Ramos (cell line): ENCODE measurements at regions not wholly inside any gene's neighbourhood (a gene's known extent, or its start where the extent isn't known, plus 50 kb on each side); places are given as distances from the start of the nearest gene placed in this dataset.
"Not testable (repeated sequence)": the region's sequence is repeated elsewhere in the genome, so short reads cannot be mapped to it uniquely, and the experiment has no call there.

Experiments
- in situ Hi-C: fragments of 300-500 bp; cut with MboI; formaldehyde crosslinking; loops from one replicate; pipeline ENCODE4 v1.14.3; 2022; ENCODE audit warnings: low sequenced_read_pairs; ENCODE audit not compliant: unreplicated experiment

- in situ Hi-C loops: not testable (repeated sequence)
These were observed 53.6 kb upstream of the PLGLB1 start for GRCh38 chr2:87075054-87075790.

GRCh38 chr2:87075791-87076252 is 54.2 kb upstream of the PLGLB1 start:
- in situ Hi-C loops: not testable (repeated sequence)

DNA sequence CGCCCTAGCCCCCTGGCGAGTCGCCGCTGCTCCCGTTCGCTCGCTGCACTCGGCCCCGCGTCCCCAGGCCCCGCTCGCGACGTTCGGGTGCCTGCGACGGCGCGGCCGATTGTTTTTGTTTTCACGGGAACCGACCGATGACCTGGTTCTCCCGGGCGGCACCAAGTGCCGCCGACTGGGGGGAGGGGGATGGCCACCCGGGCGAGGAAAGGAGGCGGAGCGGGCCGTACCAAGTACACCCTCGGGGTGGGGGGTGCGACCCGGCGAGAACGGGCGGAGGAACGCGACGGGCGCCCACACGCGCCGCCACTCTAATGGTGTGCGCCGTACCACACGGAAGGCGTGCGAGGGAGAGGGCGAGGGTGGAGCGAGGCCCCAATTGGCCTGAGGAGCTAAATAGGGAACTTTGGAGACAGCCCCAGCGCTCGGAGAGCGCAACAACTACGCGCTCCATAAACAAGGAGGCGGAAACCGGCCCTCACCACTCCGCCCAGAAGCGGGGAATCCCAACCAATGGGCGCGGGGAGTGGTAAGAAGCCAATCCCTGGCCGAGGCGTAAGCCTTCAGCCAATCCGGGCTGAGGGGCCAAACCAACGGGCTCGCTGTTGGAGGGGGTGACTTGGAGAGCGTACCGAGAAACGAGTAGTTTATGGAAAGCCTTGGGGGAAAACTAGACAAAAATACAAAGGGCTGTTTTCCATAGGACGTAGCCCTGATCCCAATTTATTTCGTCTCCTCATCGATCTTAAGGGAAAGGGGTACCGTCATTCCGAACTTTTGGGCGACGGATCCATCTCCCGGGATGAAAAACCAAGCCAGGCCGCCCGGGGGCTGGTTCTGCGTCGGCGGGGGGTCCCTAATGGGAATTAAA is 54.8 kb upstream of the PLGLB1 start:
- in situ Hi-C loops: not testable (repeated sequence)

DNA sequence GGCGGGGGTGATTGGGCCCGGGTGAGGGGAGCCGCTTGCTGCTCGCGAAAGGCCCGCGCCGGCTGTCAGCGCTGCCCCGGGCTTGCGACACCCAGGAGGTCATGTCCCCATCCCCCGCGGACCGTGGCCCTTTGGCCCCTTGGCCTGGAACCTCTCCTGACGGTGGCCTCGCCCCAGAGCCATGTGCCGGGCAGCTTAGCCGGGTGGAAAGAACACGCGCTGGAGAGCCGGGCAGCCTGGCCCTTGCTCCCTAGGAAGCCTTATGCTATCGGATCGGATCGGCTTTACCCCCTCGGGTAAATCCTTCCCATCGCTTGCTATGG is 55.4 kb upstream of the PLGLB1 start:
- in situ Hi-C loops: not testable (repeated sequence)

GRCh38 chr2:87081727-87082126 is 60.1 kb upstream of the PLGLB1 start:
- in situ Hi-C loops: not testable (repeated sequence)

DNA sequence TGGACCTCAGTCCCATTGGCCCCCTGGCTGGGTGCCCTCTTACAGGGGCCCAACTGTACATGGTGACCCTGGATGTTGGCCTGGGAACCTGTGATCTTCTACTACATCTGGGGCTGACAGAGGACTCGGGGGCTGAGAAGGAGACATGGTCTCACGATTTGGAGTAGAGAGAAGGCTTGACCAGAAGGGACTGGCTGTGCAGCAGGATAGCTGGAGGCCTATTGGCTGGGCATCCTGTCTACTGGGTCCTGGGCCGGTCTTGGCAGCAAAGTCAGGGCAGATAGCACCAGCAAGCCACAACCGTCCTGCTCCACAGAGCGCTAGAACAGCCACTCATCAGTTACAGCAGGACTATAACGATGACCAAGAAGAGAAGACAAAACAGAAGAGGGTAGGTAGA is 66.4 kb upstream of the PLGLB1 start:
- in situ Hi-C loops: not testable (repeated sequence)

DNA sequence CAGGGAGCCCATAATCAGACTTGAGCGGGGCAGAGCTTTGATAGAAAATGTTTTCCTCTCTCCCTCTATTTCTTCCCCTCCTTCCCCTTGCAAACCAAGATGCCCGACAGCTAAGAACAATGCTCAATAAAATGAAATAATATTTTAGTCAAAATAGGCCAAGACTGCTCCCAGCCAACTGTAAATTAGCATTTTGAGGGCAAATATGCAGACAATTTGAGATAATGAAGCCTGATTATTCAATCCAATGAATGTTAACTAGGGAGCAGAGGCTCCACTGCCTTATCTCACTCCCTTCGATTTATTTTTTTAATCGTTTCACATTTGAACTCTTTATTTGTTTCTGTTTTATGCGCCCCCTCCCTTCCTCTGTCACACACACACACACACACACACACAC is 67.8 kb upstream of the PLGLB1 start:
- in situ Hi-C loops: not testable (repeated sequence)

- in situ Hi-C loops: not testable (repeated sequence)
These were observed 71.6 kb upstream of the PLGLB1 start for GRCh38 chr2:87093252-87093651.

DNA sequence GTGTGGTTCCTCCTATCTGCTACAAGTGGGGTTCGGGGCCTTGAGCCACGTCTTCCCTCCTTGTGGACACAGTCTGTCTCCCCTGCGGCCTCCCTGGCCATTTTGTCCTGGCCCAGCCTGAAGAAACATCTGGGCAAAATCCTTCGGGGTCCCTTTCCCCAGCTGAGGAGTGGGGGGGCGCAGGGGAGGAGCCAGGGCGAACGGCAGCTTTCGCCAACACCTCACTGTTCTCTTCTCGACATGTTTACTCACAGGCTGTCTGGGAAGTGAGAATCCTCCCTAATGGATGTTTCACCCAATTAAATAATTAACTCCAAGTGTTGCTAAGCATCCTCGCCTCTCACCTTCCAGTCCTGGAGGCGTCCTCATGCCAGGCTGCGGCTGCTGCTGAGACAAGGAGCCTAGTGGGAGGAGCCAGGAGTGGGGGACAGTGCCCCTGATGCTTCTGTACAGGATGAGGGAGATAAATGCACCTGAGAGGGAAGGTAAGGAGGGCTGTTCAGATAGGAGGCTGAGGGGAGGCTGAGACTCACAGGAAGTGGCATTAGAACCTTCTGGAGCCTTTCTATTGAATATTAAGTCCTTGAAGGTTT is 72.4 kb upstream of the PLGLB1 start:
- in situ Hi-C loops: not testable (repeated sequence)

DNA sequence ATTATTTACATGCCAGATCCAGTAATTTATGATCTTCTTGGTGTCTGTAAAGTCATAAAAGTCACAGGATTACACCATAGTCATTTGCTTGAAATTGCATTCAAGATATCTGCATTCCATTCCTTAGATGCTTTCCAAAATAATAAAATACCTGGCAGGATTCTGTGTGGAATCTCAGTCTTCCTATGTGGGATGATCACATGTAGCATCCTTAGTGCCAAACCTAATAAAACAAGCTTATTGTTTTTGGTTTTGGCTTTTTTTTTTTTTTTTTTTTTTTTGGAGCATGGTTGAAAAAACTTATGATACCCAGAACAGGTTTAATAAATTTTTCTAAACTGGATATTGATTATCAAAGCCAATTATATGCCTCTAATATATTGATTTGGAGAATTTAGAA is 74.2 kb upstream of the PLGLB1 start:
- in situ Hi-C loops: not testable (repeated sequence)

DNA sequence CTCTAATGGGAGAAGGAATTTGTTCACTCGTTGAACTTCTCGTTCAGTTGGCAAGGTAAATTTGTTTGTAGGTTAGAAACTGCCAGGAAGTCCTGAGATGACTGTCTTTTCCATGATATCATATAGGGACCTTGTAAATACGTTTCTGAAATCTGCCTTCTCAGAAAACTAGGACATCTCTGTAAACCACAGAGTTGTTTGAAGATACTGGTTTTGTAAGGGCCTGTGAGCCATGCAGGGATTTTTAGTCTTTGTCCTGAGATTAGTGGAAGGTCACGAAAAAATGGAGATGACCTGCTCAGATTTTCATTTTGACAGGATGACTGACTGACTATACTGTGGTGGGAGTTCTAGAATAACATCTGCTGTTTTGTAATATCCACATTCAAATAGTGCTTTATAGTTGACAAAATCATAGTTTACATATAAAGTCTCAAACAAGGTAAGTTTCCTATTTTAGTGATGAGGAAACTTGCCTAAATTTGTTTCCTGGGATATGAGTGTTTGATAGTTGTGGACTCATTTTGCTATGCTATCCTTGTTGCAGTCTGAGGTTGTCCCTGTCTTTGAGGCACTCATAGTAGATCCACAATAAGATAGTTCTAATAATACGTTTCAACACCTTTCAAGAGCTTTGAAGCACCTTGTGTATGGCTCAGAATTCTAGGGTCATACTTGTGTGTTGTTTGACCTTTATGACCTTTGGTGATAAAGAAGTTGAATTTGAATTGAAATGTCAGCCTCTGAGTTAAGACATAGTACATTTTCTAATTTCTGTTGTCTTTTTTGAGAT is 107.3 kb upstream of the PLGLB1 start:
- in situ Hi-C loops: not testable (repeated sequence)

DNA sequence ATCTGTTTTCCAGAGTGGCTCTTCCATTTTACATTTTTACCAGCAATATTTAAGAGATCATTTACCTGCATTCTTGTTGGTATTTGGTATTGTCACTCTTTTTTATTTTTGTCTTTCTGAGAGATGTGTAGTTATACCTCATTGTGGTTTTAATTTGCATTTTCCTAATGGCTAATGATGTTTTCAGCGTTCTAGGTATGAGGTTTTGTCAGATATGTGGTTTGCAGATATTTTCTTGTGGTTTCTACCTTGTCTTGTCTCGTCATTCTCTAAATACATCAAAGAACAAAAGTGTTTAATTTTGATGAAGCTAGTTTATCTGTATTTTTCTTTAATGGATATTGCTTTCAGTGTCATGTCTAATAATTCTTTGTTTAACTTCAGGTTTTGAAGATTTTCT is 110.9 kb upstream of the PLGLB1 start:
- in situ Hi-C loops: not testable (repeated sequence)

DNA sequence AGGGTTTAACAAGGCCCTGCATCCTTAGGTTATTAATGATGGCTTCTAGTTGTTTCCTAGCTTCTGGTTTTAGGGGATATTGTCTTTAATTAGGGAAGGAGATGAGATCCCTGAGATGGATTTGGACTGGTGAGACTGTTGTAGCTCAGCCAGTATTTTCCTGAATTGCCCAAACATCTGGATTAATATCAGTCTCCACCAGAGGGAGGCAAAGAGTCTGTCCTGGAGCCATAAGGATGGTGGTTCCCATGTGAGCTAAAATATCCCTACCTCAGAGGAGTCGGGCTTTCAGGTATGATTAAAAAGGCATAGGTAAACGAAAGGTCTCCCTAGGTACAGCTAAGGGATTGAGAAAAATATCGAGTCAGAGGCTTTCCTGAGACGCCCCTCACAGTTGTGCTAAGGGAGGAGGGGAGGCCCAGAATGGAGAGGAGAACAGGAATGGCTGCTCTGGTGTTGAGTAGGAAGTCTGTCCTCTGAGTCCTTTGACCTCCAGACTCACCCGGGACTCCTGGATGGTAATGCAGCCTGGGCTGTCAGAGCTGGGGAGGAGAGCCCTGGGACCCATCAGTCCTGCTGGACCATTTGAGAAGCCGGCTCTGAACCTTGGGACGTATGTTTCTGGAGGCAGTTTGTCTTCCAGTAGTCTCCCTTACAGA is 130.3 kb upstream of the PLGLB1 start:
- in situ Hi-C loops: not testable (repeated sequence)

DNA sequence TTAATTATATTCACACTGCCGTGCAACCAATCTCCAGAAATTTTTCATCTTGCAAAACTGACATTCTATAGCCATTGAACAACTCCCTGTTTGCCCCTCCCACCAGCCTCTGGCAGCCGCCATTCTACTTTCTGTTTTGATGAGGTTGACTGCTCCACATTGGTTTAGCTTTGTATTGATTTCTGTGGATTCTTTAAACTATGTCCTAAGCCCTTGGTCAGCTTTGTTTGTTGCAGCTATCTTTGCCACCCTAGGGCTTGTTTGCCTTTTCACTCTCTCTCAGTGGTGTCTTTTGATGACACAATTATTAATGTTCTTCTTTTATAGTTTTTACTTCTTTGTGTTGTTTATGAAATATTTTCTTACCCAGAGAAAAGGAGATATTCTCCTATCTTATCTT is 152.8 kb upstream of the PLGLB1 start:
- in situ Hi-C loops: not testable (repeated sequence)

GRCh38 chr2:87183373-87183772 is 161.7 kb upstream of the PLGLB1 start:
- in situ Hi-C loops: not testable (repeated sequence)

- in situ Hi-C loops: not testable (repeated sequence)
These were observed 162.6 kb upstream of the PLGLB1 start for GRCh38 chr2:87184260-87184659.

- in situ Hi-C loops: not testable (repeated sequence)
These were observed 167.6 kb upstream of the PLGLB1 start for GRCh38 chr2:87189214-87189613.

DNA sequence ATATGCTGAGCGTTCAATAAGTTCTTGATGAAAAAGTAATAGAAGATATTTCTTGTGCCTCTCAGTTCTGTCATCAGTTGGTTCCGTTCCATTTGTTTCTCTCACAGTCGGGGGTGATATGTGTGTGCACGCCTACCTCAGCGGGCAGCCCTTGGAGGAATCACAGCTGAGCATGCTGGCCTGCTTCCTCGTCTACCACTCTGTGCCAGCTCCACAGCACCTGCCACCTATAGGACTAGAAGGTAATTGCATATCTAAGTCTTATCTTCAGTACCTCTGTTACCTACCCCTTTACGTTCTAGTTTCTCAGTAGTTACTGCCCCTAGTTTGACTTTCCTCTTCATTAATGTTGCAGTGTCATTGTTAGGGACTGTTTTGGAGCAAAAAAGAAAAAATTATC is 171.7 kb upstream of the PLGLB1 start:
- in situ Hi-C loops: not testable (repeated sequence)

- in situ Hi-C loops: not testable (repeated sequence)
These were observed 172.8 kb upstream of the PLGLB1 start for GRCh38 chr2:87194254-87194999.
